DMS79 (cell line): ENCODE measurements at regions not wholly inside any gene's neighbourhood (a gene's known extent, or its start where the extent isn't known, plus 50 kb on each side); places are given as distances from the start of the nearest gene placed in this dataset.
"Not testable (repeated sequence)": the region's sequence is repeated elsewhere in the genome, so short reads cannot be mapped to it uniquely, and the experiment has no call there.

Experiments
- DNase-seq: peaks from one replicate; lab custom pipeline; 2025; lab: John Stamatoyannopoulos, UW

GRCh38 chr10:117790179-117790578 lies 247.6 kb downstream of the EMX2 start:
- no peak for DNase-seq

- no peak for DNase-seq
These were observed 248.1 kb downstream of the EMX2 start for GRCh38 chr10:117790621-117791020.

- no peak for DNase-seq
These were observed 249.7 kb downstream of the EMX2 start for GRCh38 chr10:117792214-117792613.

- no peak for DNase-seq
These were observed 250.5 kb downstream of the RAB11FIP2 start for GRCh38 chr10:117796130-117796745.

GRCh38 chr10:117797296-117797695 lies 249.4 kb downstream of the RAB11FIP2 start:
- no peak for DNase-seq

GRCh38 chr10:117801691-117802090 lies 245.1 kb downstream of the RAB11FIP2 start:
- no peak for DNase-seq

- peak; percentile 45 for DNase-seq
These were observed 242.2 kb downstream of the RAB11FIP2 start for GRCh38 chr10:117804470-117805011.

- peak; percentile 7 for DNase-seq
These were observed 241.6 kb downstream of the RAB11FIP2 start for GRCh38 chr10:117805139-117805538.

GRCh38 chr10:117807441-117807840 lies 239.3 kb downstream of the RAB11FIP2 start:
- DNase-seq, result no peak

- not testable (repeated sequence) for DNase-seq
These were observed 230.9 kb downstream of the RAB11FIP2 start for GRCh38 chr10:117815816-117816215.

- DNase-seq, result no peak
These were observed 229.6 kb downstream of the RAB11FIP2 start for GRCh38 chr10:117817116-117817515.

- DNase-seq, result no peak
These were observed 228.0 kb downstream of the RAB11FIP2 start for GRCh38 chr10:117818721-117819120.

GRCh38 chr10:117819304-117819703 lies 227.4 kb downstream of the RAB11FIP2 start:
- DNase-seq, result no peak

GRCh38 chr10:117823980-117824379 lies 222.8 kb downstream of the RAB11FIP2 start:
- DNase-seq, result no peak

- DNase-seq, result no peak
These were observed 216.5 kb downstream of the RAB11FIP2 start for GRCh38 chr10:117830205-117830604.

- DNase-seq, result no peak
These were observed 215.9 kb downstream of the RAB11FIP2 start for GRCh38 chr10:117830787-117831212.

GRCh38 chr10:117838500-117839498 lies 207.9 kb downstream of the RAB11FIP2 start:
- not testable (repeated sequence) for DNase-seq

- DNase-seq, result not testable (repeated sequence)
These were observed 190.3 kb downstream of the RAB11FIP2 start for GRCh38 chr10:117856426-117856825.

GRCh38 chr10:117860135-117860534 lies 186.6 kb downstream of the RAB11FIP2 start:
- no peak for DNase-seq

- no peak for DNase-seq
These were observed 185.9 kb downstream of the RAB11FIP2 start for GRCh38 chr10:117860823-117861222.

- no peak for DNase-seq
These were observed 185.4 kb downstream of the RAB11FIP2 start for GRCh38 chr10:117861329-117861728.

GRCh38 chr10:117863771-117864170 lies 183.0 kb downstream of the RAB11FIP2 start:
- no peak for DNase-seq

- DNase-seq, result no peak
These were observed 180.8 kb downstream of the RAB11FIP2 start for GRCh38 chr10:117865945-117866344.
